Tibial artery (tissue), 4 donors: ENCODE measurements at regions not wholly inside any gene's neighbourhood (a gene's known extent, or its start where the extent isn't known, plus 50 kb on each side); places are given as distances from the start of the nearest gene placed in this dataset.

Source experiments
- DNase-seq, 2 donors: peaks; one replicate each; pipeline ENCODE4 v3.0.0-alpha.2; 2019
- H3K27ac ChIP-seq, 2 donors: fragments of 200-600 bp; sonication (generic) in 1 of 2; 1 replicate in 1 of 2; 2 replicates in 1 of 2; pipeline ENCODE4 v1.5.1; 2018 to 2019; ENCODE audit warnings: mild to moderate bottlenecking in 1 of 2
- H3K27me3 ChIP-seq, 2 donors: fragments of 200-600 bp; sonication (generic) in 1 of 2; one replicate each; pipeline versions ENCODE4 v1.5.1 to v1.6.0; 2016 to 2019
- H3K36me3 ChIP-seq, 3 donors: fragments of 200-600 bp; sonication (generic) in 2 of 3; one replicate each; pipeline ENCODE4 v1.5.1; 2016 to 2019; ENCODE audit warnings: mild to moderate bottlenecking in 2 of 3
- H3K4me1 ChIP-seq, 4 donors: fragments of 200-600 bp; sonication (generic) in 2 of 4; 1 replicate in 3 of 4; 2 replicates in 1 of 4; pipeline ENCODE4 v1.5.1; 2016 to 2019
- H3K4me3 ChIP-seq, 2 donors: fragments of 200-600 bp; sonication (generic) in 1 of 2; 1 replicate in 1 of 2; 2 replicates in 1 of 2; pipeline ENCODE4 v1.5.1; 2018 to 2019; ENCODE audit warnings: mild to moderate bottlenecking in 2 of 2
- H3K9me3 ChIP-seq, 3 donors: fragments of 200-600 bp; sonication (generic) in 1 of 3; one replicate each; pipeline ENCODE4 v1.5.1; 2016 to 2019
- CTCF ChIP-seq, 2 experiments: fragments of 200-600 bp in 1 of 2; fragments of 450-650 bp in 1 of 2; IDR thresholded peaks; one replicate each; pipeline ENCODE4 v1.5.1; 2017 to 2019; ENCODE audit warnings: antibody characterized with exemption in 2 of 2, mild to moderate bottlenecking in 1 of 2, moderate library complexity in 1 of 2
- intact Hi-C: fragments of 100-400 bp; cut with DNase I; formaldehyde crosslinking; loops from one replicate; pipeline ENCODE4 v1.15.0; 2023; ENCODE audit warnings: low total_unique reads

- Histone ChIP-seq H3K4me1 (no peaks in the 10 kb centered on the region), H3K36me3 (no peaks in the 10 kb centered on the region), H3K27me3 (no peaks in the 10 kb centered on the region), H3K4me3 (no peak overlapping the region), H3K9me3 (no peaks in the 10 kb centered on the region), H3K27ac (no peak overlapping the region)
- DNase-seq = no peak
- intact Hi-C loops = loop anchor here (10.0 kb wide), 1 partner anchor 310 kb away; no protein-coding TSS in a partner anchor
- TF ChIP-seq CTCF (IDR thresholded peaks at IDR 0.05) = no peak
Observed at GRCh38 chr12:5204831-5205230, 161.2 kb downstream of the KCNA5 start.

- intact Hi-C loops = loop anchor here (10.0 kb wide), 1 partner anchor 308 kb away; no protein-coding TSS in a partner anchor
- Histone ChIP-seq H3K27ac (no peak overlapping the region), H3K36me3 (no peaks in the 10 kb centered on the region), H3K4me3 (no peak overlapping the region), H3K4me1 (no peaks in the 10 kb centered on the region), H3K9me3 (no peaks in the 10 kb centered on the region), H3K27me3 (no peaks in the 10 kb centered on the region)
- TF ChIP-seq CTCF (IDR thresholded peaks at IDR 0.05) = no peak
- DNase-seq = no peak
Observed at GRCh38 chr12:5206401-5207175, 162.9 kb downstream of the KCNA5 start.

GRCh38 chr12:5210179-5210922 lies 166.7 kb downstream of the KCNA5 start:
- no peaks in the 10 kb centered on the region for H3K36me3 ChIP-seq
- no peaks in the 10 kb centered on the region for H3K9me3 ChIP-seq
- H3K27me3 ChIP-seq = no peaks in the 10 kb centered on the region
- H3K4me1 ChIP-seq = no peaks in the 10 kb centered on the region
- no peak overlapping the region for H3K4me3 ChIP-seq
- TF ChIP-seq CTCF (IDR thresholded peaks at IDR 0.05) = no peak
- intact Hi-C loops = no loop called here
- H3K27ac ChIP-seq = no peak overlapping the region
- no peak for DNase-seq

GRCh38 chr12:5210923-5211290 lies 167.2 kb downstream of the KCNA5 start:
- Histone ChIP-seq H3K4me1 (no peaks in the 10 kb centered on the region), H3K36me3 (no peaks in the 10 kb centered on the region), H3K27ac (no peak overlapping the region), H3K9me3 (no peaks in the 10 kb centered on the region), H3K4me3 (no peak overlapping the region), H3K27me3 (no peaks in the 10 kb centered on the region)
- DNase-seq = no peak
- intact Hi-C loops = no loop called here
- TF ChIP-seq CTCF (IDR thresholded peaks at IDR 0.05) = no peak

- intact Hi-C loops = no loop called here
Observed at GRCh38 chr12:5213336-5213735, 169.7 kb downstream of the KCNA5 start.

More at GRCh38 chr12:5213336-5213735, 169.7 kb downstream of the KCNA5 start:
- Histone ChIP-seq H3K4me1 (no peaks in the 10 kb centered on the region), H3K36me3 (no peaks in the 10 kb centered on the region), H3K9me3 (no peaks in the 10 kb centered on the region), H3K27me3 (no peaks in the 10 kb centered on the region), H3K27ac (no peak overlapping the region), H3K4me3 (no peak overlapping the region)
- TF ChIP-seq CTCF (IDR thresholded peaks at IDR 0.05) = no peak
- DNase-seq = no peak
